Endothelial cell of umbilical vein (primary cell): ENCODE measurements at regions not wholly inside any gene's neighbourhood (a gene's known extent, or its start where the extent isn't known, plus 50 kb on each side); places are given as distances from the start of the nearest gene placed in this dataset.

Experiments
- BruUV-seq: library from RNA; stranded (reverse); fragments of 400-500 nt; replicated peaks from 2 replicates; lab custom pipeline; 2021; lab: Mats Ljungman, UMichigan
- CTCF ChIA-PET: fragments of 300-600, 350-600 bp; sonication (Branson Sonifier 250); formaldehyde crosslinking; loops from one replicate; lab custom pipeline; 2021; ENCODE audit warnings: antibody characterized with exemption, inconsistent platforms; lab: Charles Lee
- POLR2A ChIA-PET: fragments of 300-600, 350-600 bp; sonication (Branson Sonifier 250); formaldehyde crosslinking; loops from one replicate; lab custom pipeline; 2021; ENCODE audit warnings: antibody characterized with exemption, inconsistent platforms; lab: Charles Lee
- DNase-seq: peaks from one replicate; pipeline ENCODE4 v3.0.0-alpha.2; 2011; ENCODE audit warnings: low read depth, low spot score
- FAIRE-seq: peaks from 2 replicates; lab custom pipeline; 2011; peaks lifted over from hg19 to GRCh38; lab: Jason Lieb, UNC
- H2AFZ ChIP-seq: 2 replicates; pipeline ENCODE4 v1.6.0; 2012; ENCODE audit warnings: low read depth, low read length, control low read depth, inconsistent platforms
- H3K27ac ChIP-seq: 2 replicates; pipeline ENCODE4 v1.5.1; 2011; ENCODE audit warnings: low read depth, mild to moderate bottlenecking, control low read depth, low read length, moderate library complexity; ENCODE audit not compliant: insufficient read depth
- H3K27me3 ChIP-seq, 2 experiments: 2 replicates each; pipeline versions ENCODE4 v1.6.0 to v1.6.1; 2011; ENCODE audit warnings: low read length in 2 of 2, mixed read lengths in 1 of 2; ENCODE audit not compliant: control insufficient read depth in 2 of 2, insufficient read depth in 2 of 2
- H3K36me3 ChIP-seq, 2 experiments: 2 replicates in 1 of 2; 3 replicates in 1 of 2; pipeline ENCODE4 v1.5.1; 2011; ENCODE audit warnings: low read length in 2 of 2, mild to moderate bottlenecking in 1 of 2, moderate library complexity in 1 of 2; ENCODE audit not compliant: control insufficient read depth in 2 of 2, insufficient read depth in 2 of 2; ENCODE audit errors: extremely low read depth in 1 of 2
- H3K4me1 ChIP-seq: 3 replicates; pipeline ENCODE4 v1.5.1; 2011; ENCODE audit warnings: mild to moderate bottlenecking, low read length; ENCODE audit not compliant: control insufficient read depth, insufficient read depth; ENCODE audit errors: extremely low read depth
- H3K4me2 ChIP-seq: 2 replicates; pipeline ENCODE4 v1.6.1; 2011; ENCODE audit warnings: low read length, control low read depth, mixed read lengths; ENCODE audit not compliant: insufficient read depth
- H3K4me3 ChIP-seq, 3 experiments: fragments of 200-600 bp in 1 of 3; sonication (generic), shearing (Covaris generic) in 1 of 3; replicated peaks in 1 of 3; 2 replicates each; pipeline ENCODE4 v1.5.1; 2011 to 2016; ENCODE audit warnings: control low read depth in 3 of 3, low read length in 3 of 3, mild to moderate bottlenecking in 2 of 3, inconsistent platforms in 1 of 3, low read depth in 1 of 3, moderate library complexity in 1 of 3; ENCODE audit not compliant: insufficient read depth in 1 of 3
- H3K79me2 ChIP-seq: 2 replicates; pipeline ENCODE4 v1.6.0; 2012; ENCODE audit warnings: low read length, inconsistent platforms; ENCODE audit not compliant: control insufficient read depth, insufficient read depth
- H3K9ac ChIP-seq: replicated peaks from 2 replicates; pipeline ENCODE3; 2011; ENCODE audit warnings: low read length, control low read depth; ENCODE audit not compliant: insufficient read depth; ENCODE audit errors: extremely low read depth
- H3K9me1 ChIP-seq: replicated peaks from 3 replicates; pipeline ENCODE4 v1.6.0; 2011; ENCODE audit warnings: mild to moderate bottlenecking, low read length; ENCODE audit not compliant: control insufficient read depth, insufficient read depth; ENCODE audit errors: extremely low read depth
- H3K9me3 ChIP-seq: replicated peaks from 2 replicates; pipeline ENCODE4 v1.5.1; 2012; ENCODE audit warnings: low read length, inconsistent platforms; ENCODE audit not compliant: control insufficient read depth, insufficient read depth
- H4K20me1 ChIP-seq: replicated peaks from 2 replicates; pipeline ENCODE3; 2011; ENCODE audit warnings: mild to moderate bottlenecking, low read length; ENCODE audit not compliant: control insufficient read depth, insufficient read depth; ENCODE audit errors: extremely low read depth
- CTCF ChIP-seq, 2 donors: IDR thresholded peaks; 1 replicate in 1 of 2; 2 replicates in 1 of 2; pipeline ENCODE4 v1.5.1; 2011; ENCODE audit warnings: low read length in 2 of 2, mild to moderate bottlenecking in 2 of 2, moderate library complexity in 2 of 2, control low read depth in 1 of 2, inconsistent platforms in 1 of 2, low read depth in 1 of 2; ENCODE audit not compliant: insufficient read depth in 1 of 2; ENCODE audit errors: extremely low read depth in 1 of 2
- EZH2 ChIP-seq: IDR thresholded peaks from 2 replicates; pipeline ENCODE4 v1.6.1; 2012; ENCODE audit warnings: borderline replicate concordance, low read depth, mild to moderate bottlenecking, moderate library complexity, low read length, inconsistent platforms; ENCODE audit not compliant: severe bottlenecking
- FOS ChIP-seq: IDR thresholded peaks from 2 replicates; pipeline ENCODE4 v1.6.1; 2011; ENCODE audit warnings: mild to moderate bottlenecking, low read length, moderate library complexity, borderline replicate concordance; ENCODE audit not compliant: insufficient read depth
- GATA2 ChIP-seq: IDR thresholded peaks from 2 replicates; pipeline ENCODE4 v1.7.0; 2011; ENCODE audit warnings: low read depth, mild to moderate bottlenecking, moderate library complexity, mixed read lengths, low read length; ENCODE audit not compliant: insufficient read length, insufficient read depth
- JUN ChIP-seq: IDR thresholded peaks from 2 replicates; pipeline ENCODE4 v1.6.1; 2011; ENCODE audit warnings: borderline replicate concordance, low read depth; ENCODE audit not compliant: insufficient read length, insufficient read depth
- MYC ChIP-seq: IDR thresholded peaks from one replicate; pipeline ENCODE4 v1.6.1; 2011; ENCODE audit warnings: mild to moderate bottlenecking, low read depth, low read length
- POLR2A ChIP-seq: IDR thresholded peaks from 2 replicates; pipeline ENCODE4 v1.6.1; 2012; ENCODE audit warnings: low read depth, mild to moderate bottlenecking, control low read depth, low read length
- POLR2AphosphoS5 ChIP-seq: IDR thresholded peaks from 2 replicates; pipeline ENCODE4 v1.6.1; 2012; ENCODE audit warnings: low read depth, mild to moderate bottlenecking, control low read depth, low read length, moderate library complexity; ENCODE audit not compliant: insufficient read depth
- dilution Hi-C: fragments of 300-500 bp; cut with MboI; formaldehyde crosslinking; loops from one replicate; pipeline ENCODE4 v1.15.0; 2019; ENCODE audit warnings: low sequenced_read_pairs; ENCODE audit not compliant: extremely low pct_ligation_motif_present
- intact Hi-C: fragments of 100-400 bp; cut with micrococcal nuclease; formaldehyde crosslinking; loops from one replicate; pipeline ENCODE4 v1.10.0; 2022
- TF ChIP-seq, protein P1 (sequence below): IDR thresholded peaks from 2 replicates; pipeline ENCODE4 v1.6.1; 2011; ENCODE audit not compliant: insufficient read depth, insufficient read length

DNA sequence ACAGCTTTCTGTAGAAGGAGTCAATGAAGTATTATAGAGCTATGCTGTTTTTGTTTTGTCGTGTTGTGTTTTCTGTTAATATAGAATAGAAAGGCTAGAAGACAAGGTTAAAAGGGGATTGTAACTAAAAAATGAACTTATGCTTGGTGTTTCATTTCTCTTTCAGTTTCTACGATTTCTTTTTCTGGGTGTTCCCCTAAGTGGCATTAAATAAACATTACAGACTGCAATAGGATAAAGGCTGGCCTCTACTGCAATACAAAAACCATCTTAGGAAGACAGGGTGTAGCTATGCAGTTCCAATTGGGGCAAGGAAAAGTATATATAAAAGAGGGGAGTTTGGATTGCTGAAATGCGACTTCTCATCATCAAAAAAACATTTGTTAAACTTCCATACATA lies 1609.7 kb upstream of the ACVR2A start:
- Histone ChIP-seq H3K79me2 (no peaks in the 10 kb centered on the region), H3K9ac (no peak overlapping the region), H3K4me2 (no peak overlapping the region), H3K9me3 (no peaks in the 10 kb centered on the region), H3K27ac (no peak overlapping the region), H3K36me3 (no peaks in the 10 kb centered on the region), H3K9me1 (no peaks in the 10 kb centered on the region), H3K4me1 (no peaks in the 10 kb centered on the region), H2AFZ (no peak overlapping the region), H3K27me3 (no peaks in the 10 kb centered on the region), H4K20me1 (no peaks in the 10 kb centered on the region), H3K4me3 (no peak overlapping the region)
- POLR2A ChIA-PET = no interaction called here
- CTCF ChIA-PET = no interaction called here
- DNase-seq (no peak), FAIRE-seq (no peak)
- dilution Hi-C loops (no loop called here), intact Hi-C loops (no loop called here)
- no TSS peak for BruUV-seq
- TF ChIP-seq POLR2A (no peak), JUN (no peak)
- TF ChIP-seq, protein P1, sequence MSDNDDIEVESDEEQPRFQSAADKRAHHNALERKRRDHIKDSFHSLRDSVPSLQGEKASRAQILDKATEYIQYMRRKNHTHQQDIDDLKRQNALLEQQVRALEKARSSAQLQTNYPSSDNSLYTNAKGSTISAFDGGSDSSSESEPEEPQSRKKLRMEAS = no peak

DNA sequence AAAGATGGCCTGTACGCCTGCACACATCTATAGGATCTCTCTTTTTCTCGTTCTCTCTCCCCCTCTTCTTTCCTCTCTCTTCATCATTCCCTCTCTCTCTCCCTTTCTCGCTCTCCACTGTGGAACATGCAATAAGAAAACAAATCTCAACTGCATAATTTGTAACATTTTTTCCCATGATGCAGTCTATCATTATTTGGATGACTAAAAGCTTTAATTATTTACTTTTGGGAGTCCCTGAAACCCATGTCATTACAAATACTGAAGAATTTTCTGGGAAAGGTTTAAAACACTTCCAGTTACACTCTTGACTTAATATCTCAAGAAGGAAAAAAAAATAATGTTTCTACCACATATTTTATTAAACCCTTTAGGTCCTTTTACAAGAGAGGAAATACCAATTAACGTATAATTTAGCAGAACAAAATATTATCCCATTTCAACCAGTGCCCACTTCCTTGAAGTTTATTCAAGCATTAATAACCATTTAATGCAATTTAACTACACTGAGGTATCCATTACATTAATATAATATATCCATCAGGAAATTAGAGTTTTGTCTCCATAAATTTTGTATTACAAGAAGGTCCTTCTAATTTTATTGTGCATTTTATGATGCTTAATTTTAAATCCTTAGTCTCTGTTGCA lies 1615.2 kb upstream of the ACVR2A start:
- no peak overlapping the region for H3K4me3 ChIP-seq
- ChIA-PET CTCF (no interaction called here), POLR2A (no interaction called here)
- H4K20me1 ChIP-seq = no peaks in the 10 kb centered on the region
- H2AFZ ChIP-seq = no peak overlapping the region
- no peaks in the 10 kb centered on the region for H3K9me3 ChIP-seq
- BruUV-seq = no TSS peak
- no peak overlapping the region for H3K4me2 ChIP-seq
- TF ChIP-seq CTCF (IDR thresholded peaks at IDR 0.05; ENCODE audit: extremely low read depth in 1 of 2, insufficient read depth in 1 of 2, low read depth in 1 of 2, low read length in 2 of 2) (no peak), JUN (no peak), GATA2 (no peak), FOS (no peak), POLR2A (no peak), MYC (no peak), POLR2AphosphoS5 (no peak), EZH2 (no peak)
- TF ChIP-seq, protein P1 = no peak
- intact Hi-C loops = no loop called here
- FAIRE-seq = no peak
- H3K9me1 ChIP-seq = no peaks in the 10 kb centered on the region
- no peak overlapping the region for H3K27ac ChIP-seq
- no peaks in the 10 kb centered on the region for H3K79me2 ChIP-seq
- no peaks in the 10 kb centered on the region for H3K36me3 ChIP-seq
- H3K4me1 ChIP-seq = no peaks in the 10 kb centered on the region
- no peaks in the 10 kb centered on the region for H3K27me3 ChIP-seq
- no peak for DNase-seq
- no peak overlapping the region for H3K9ac ChIP-seq
- dilution Hi-C loops = no loop called here
